ENCODE measurements at regions not wholly inside any gene's neighbourhood (a gene's known extent, or its start where the extent isn't known, plus 50 kb on each side); places are given as distances from the start of the nearest gene placed in this dataset.

DNA sequence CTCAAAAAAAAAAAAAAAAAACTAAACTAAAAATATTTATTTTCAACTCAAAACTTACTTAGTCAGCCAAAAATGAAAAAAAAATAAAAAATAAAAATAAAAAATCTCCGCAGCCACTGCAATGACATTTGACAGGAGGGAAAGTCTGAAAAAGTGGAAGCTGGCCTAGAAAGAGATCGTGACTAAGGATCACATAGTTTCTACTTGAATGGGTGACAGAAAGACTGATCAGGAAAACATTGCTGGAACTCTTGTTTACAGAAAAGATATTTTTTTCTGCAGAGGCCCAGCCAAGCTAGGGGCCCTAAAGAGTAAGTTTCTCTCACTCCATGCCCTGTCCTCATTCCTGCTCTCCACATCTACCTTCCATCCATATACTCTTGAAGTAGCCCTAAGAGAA is 92.8 kb upstream of the KCND2 start:
- no TSS peak for BruUV-seq (replicated peaks)
- intact Hi-C loops (cut with micrococcal nuclease; ENCODE audit: unreplicated experiment): no loop called here
- no peak overlapping the region for H3K4me3 ChIP-seq (ENCODE audit: low read depth, low read length, poor library complexity, severe bottlenecking)
- H3K27ac ChIP-seq (ENCODE audit: low read depth, low read length, poor library complexity, severe bottlenecking): no peak overlapping the region
- H3K36me3 ChIP-seq (ENCODE audit: insufficient read depth, low read length, poor library complexity, severe bottlenecking): no peaks in the 10 kb centered on the region
- H3K9me3 ChIP-seq (ENCODE audit: low read depth, low read length, poor library complexity, severe bottlenecking): no peaks in the 10 kb centered on the region
- H3K4me1 ChIP-seq (ENCODE audit: insufficient read depth, low read length, poor library complexity, severe bottlenecking): no peaks in the 10 kb centered on the region
- TF ChIP-seq EZH2 (IDR thresholded peaks at IDR 0.05; ENCODE audit: borderline replicate concordance, low read depth, low read length, poor library complexity, severe bottlenecking): no peak
- TF ChIP-seq, protein P1, sequence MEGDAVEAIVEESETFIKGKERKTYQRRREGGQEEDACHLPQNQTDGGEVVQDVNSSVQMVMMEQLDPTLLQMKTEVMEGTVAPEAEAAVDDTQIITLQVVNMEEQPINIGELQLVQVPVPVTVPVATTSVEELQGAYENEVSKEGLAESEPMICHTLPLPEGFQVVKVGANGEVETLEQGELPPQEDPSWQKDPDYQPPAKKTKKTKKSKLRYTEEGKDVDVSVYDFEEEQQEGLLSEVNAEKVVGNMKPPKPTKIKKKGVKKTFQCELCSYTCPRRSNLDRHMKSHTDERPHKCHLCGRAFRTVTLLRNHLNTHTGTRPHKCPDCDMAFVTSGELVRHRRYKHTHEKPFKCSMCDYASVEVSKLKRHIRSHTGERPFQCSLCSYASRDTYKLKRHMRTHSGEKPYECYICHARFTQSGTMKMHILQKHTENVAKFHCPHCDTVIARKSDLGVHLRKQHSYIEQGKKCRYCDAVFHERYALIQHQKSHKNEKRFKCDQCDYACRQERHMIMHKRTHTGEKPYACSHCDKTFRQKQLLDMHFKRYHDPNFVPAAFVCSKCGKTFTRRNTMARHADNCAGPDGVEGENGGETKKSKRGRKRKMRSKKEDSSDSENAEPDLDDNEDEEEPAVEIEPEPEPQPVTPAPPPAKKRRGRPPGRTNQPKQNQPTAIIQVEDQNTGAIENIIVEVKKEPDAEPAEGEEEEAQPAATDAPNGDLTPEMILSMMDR (conservative IDR thresholded peaks at IDR 0.05; ENCODE audit: low read depth, low read length): no peak
- no peak for DNase-seq (ENCODE audit: low spot score)
- H3K27me3 ChIP-seq (replicated peaks; ENCODE audit: insufficient read depth, low read depth, low read length, poor library complexity): no peaks in the 10 kb centered on the region
- ChIA-PET CTCF (no interaction called here), POLR2A (ENCODE audit: low non-redundant PET) (no interaction called here)

DNA sequence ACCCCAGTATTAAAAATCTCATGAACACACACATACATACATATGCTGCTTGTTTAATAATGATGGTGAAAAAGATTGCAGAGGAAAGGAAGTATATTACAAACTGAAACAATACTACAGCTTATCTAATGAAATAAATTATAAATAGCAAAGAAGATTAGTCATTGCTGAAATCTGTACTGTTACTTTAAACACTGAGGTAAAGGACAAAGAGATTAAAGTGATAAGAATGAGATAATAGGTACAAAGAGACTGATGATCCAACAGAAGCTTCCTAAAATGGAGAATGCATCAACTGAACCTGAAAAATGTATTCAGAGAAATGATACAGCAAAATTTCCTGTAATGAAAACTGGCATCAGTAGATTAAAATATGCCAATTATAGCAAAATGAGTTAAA is 91.5 kb upstream of the KCND2 start:
- POLR2A ChIA-PET (ENCODE audit: low non-redundant PET): no interaction called here
- H3K4me1 ChIP-seq (ENCODE audit: insufficient read depth, low read length, poor library complexity, severe bottlenecking): no peaks in the 10 kb centered on the region
- H3K27ac ChIP-seq (ENCODE audit: low read depth, low read length, poor library complexity, severe bottlenecking): no peak overlapping the region
- H3K36me3 ChIP-seq (ENCODE audit: insufficient read depth, low read length, poor library complexity, severe bottlenecking): no peaks in the 10 kb centered on the region
- DNase-seq (ENCODE audit: low spot score): no peak
- H3K4me3 ChIP-seq (ENCODE audit: low read depth, low read length, poor library complexity, severe bottlenecking): no peak overlapping the region
- CTCF ChIA-PET: no interaction called here
- intact Hi-C loops (cut with micrococcal nuclease; ENCODE audit: unreplicated experiment): no loop called here
- H3K27me3 ChIP-seq (replicated peaks; ENCODE audit: insufficient read depth, low read depth, low read length, poor library complexity): no peaks in the 10 kb centered on the region
- TF ChIP-seq EZH2 (IDR thresholded peaks at IDR 0.05; ENCODE audit: borderline replicate concordance, low read depth, low read length, poor library complexity, severe bottlenecking): no peak
- TF ChIP-seq, protein P1 (conservative IDR thresholded peaks at IDR 0.05; ENCODE audit: low read depth, low read length): no peak
- no TSS peak for BruUV-seq (replicated peaks)
- no peaks in the 10 kb centered on the region for H3K9me3 ChIP-seq (ENCODE audit: low read depth, low read length, poor library complexity, severe bottlenecking)

DNA sequence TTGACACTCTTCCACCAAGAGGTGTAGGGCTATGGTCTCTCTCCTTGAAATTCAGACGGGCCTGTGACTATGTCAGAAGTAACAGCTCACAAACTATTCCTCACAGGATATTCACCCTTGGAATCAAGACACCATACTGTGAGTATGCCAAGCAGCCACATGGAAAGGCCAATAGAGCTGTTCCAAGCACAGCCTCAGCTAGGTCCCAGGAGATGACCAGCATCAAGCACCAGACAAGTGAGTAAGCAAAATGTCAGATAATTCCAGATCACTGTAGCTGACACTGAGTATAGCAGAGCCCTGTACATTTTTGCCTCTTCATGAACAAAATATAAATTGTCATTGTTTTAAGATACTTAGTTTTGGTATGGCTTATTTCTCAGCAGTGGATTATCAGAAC is 88.1 kb upstream of the KCND2 start:
- no TSS peak for BruUV-seq (replicated peaks)
- Histone ChIP-seq H3K9me3 (ENCODE audit: low read depth, low read length, poor library complexity, severe bottlenecking) (no peaks in the 10 kb centered on the region), H3K27me3 (replicated peaks; ENCODE audit: insufficient read depth, low read depth, low read length, poor library complexity) (no peaks in the 10 kb centered on the region), H3K4me3 (ENCODE audit: low read depth, low read length, poor library complexity, severe bottlenecking) (no peak overlapping the region), H3K4me1 (ENCODE audit: insufficient read depth, low read length, poor library complexity, severe bottlenecking) (peaks cover 4% of the 10 kb centered on the region), H3K27ac (ENCODE audit: low read depth, low read length, poor library complexity, severe bottlenecking) (no peak overlapping the region), H3K36me3 (ENCODE audit: insufficient read depth, low read length, poor library complexity, severe bottlenecking) (no peaks in the 10 kb centered on the region)
- intact Hi-C loops (cut with micrococcal nuclease; ENCODE audit: unreplicated experiment): no loop called here
- TF ChIP-seq EZH2 (IDR thresholded peaks at IDR 0.05; ENCODE audit: borderline replicate concordance, low read depth, low read length, poor library complexity, severe bottlenecking): no peak
- ChIA-PET POLR2A (ENCODE audit: low non-redundant PET) (no interaction called here), CTCF (interaction anchor here (0.5 kb wide), 1 partner anchor 1470 kb away, joined by 12 read pairs; no protein-coding TSS in a partner anchor)
- DNase-seq (ENCODE audit: low spot score): no peak

GRCh38 chr7:120185940-120186682 is 86.9 kb upstream of the KCND2 start:
- no peaks in the 10 kb centered on the region for H3K27me3 ChIP-seq (replicated peaks; ENCODE audit: insufficient read depth, low read depth, low read length, poor library complexity)
- H3K36me3 ChIP-seq (ENCODE audit: insufficient read depth, low read length, poor library complexity, severe bottlenecking): no peaks in the 10 kb centered on the region
- H3K4me1 ChIP-seq (ENCODE audit: insufficient read depth, low read length, poor library complexity, severe bottlenecking): peaks cover 4% of the 10 kb centered on the region
- intact Hi-C loops (cut with micrococcal nuclease; ENCODE audit: unreplicated experiment): no loop called here
- no peaks in the 10 kb centered on the region for H3K9me3 ChIP-seq (ENCODE audit: low read depth, low read length, poor library complexity, severe bottlenecking)
- no peak overlapping the region for H3K4me3 ChIP-seq (ENCODE audit: low read depth, low read length, poor library complexity, severe bottlenecking)
- no peak overlapping the region for H3K27ac ChIP-seq (ENCODE audit: low read depth, low read length, poor library complexity, severe bottlenecking)
- DNase-seq (ENCODE audit: low spot score): no peak
- CTCF ChIA-PET: no interaction called here
- POLR2A ChIA-PET (ENCODE audit: low non-redundant PET): no interaction called here
- TF ChIP-seq, protein P1 (conservative IDR thresholded peaks at IDR 0.05; ENCODE audit: low read depth, low read length): no peak
- no peak for TF ChIP-seq EZH2 (IDR thresholded peaks at IDR 0.05; ENCODE audit: borderline replicate concordance, low read depth, low read length, poor library complexity, severe bottlenecking)
- BruUV-seq (replicated peaks): no TSS peak

Data from A673 (cell line).